ENCODE measurements at regions not wholly inside any gene's neighbourhood (a gene's known extent, or its start where the extent isn't known, plus 50 kb on each side); places are given as distances from the start of the nearest gene placed in this dataset.

DNA sequence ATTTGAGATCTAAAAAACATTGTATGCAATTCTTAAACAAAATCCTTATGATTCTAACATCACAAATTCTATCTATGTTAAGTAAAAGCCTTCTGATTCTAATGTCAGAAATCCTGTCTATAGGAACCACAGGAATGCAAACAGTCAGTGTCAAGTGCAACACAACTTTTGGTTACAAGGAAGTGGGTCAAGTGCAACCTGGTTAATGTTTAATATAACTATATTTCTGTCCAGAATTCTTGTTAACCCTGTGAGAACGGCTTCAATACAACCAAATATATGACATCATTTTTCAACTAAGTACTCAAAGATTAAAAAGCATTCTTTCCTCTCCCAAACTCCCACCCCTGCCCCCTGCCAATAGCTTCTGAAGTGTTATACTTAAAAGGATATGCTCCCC, 107.9 kb upstream of the PLEKHA5 start:
- TF ChIP-seq, protein P1, sequence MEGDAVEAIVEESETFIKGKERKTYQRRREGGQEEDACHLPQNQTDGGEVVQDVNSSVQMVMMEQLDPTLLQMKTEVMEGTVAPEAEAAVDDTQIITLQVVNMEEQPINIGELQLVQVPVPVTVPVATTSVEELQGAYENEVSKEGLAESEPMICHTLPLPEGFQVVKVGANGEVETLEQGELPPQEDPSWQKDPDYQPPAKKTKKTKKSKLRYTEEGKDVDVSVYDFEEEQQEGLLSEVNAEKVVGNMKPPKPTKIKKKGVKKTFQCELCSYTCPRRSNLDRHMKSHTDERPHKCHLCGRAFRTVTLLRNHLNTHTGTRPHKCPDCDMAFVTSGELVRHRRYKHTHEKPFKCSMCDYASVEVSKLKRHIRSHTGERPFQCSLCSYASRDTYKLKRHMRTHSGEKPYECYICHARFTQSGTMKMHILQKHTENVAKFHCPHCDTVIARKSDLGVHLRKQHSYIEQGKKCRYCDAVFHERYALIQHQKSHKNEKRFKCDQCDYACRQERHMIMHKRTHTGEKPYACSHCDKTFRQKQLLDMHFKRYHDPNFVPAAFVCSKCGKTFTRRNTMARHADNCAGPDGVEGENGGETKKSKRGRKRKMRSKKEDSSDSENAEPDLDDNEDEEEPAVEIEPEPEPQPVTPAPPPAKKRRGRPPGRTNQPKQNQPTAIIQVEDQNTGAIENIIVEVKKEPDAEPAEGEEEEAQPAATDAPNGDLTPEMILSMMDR (IDR thresholded peaks at IDR 0.05; ENCODE audit: poor library complexity), result no peak
- no peak for TF ChIP-seq EZH2 (IDR thresholded peaks at IDR 0.05; ENCODE audit: borderline replicate concordance)

Data from hepatocyte (in vitro differentiated cells).